Hepatocyte (in vitro differentiated cells): ENCODE measurements at regions not wholly inside any gene's neighbourhood (a gene's known extent, or its start where the extent isn't known, plus 50 kb on each side); places are given as distances from the start of the nearest gene placed in this dataset.

Experiments
- DNase-seq: peaks from one replicate; pipeline ENCODE4 v3.0.0-alpha.2; 2016; ENCODE audit warnings: low spot score
- H2AFZ ChIP-seq: fragments of 200-600 bp; sonication (generic); 2 replicates; pipeline ENCODE4 v1.6.0; 2016; ENCODE audit warnings: antibody characterized with exemption, mild to moderate bottlenecking
- H3K27ac ChIP-seq: fragments of 200-600 bp; sonication (generic); 2 replicates; pipeline ENCODE4 v1.5.1; 2016; ENCODE audit warnings: mild to moderate bottlenecking
- H3K27me3 ChIP-seq: fragments of 200-600 bp; sonication (generic); 2 replicates; pipeline ENCODE4 v1.6.1; 2016
- H3K36me3 ChIP-seq: fragments of 200-600 bp; sonication (generic); replicated peaks from 2 replicates; pipeline ENCODE4 v1.5.1; 2016; ENCODE audit warnings: low read depth; ENCODE audit not compliant: insufficient read depth
- H3K4me1 ChIP-seq: fragments of 200-600 bp; sonication (generic); 2 replicates; pipeline ENCODE4 v1.5.1; 2016; ENCODE audit warnings: mild to moderate bottlenecking, moderate library complexity; ENCODE audit not compliant: insufficient read depth
- H3K4me2 ChIP-seq: fragments of 200-600 bp; sonication (generic); 2 replicates; pipeline ENCODE4 v1.6.0; 2016
- H3K4me3 ChIP-seq: fragments of 200-600 bp; sonication (generic); 2 replicates; pipeline ENCODE4 v1.5.1; 2016; ENCODE audit warnings: mild to moderate bottlenecking
- H3K79me2 ChIP-seq: fragments of 200-600 bp; sonication (generic); 2 replicates; pipeline ENCODE4 v1.6.0; 2017; ENCODE audit warnings: mild to moderate bottlenecking
- H3K9me2 ChIP-seq: fragments of 200-600 bp; sonication (generic); replicated peaks from 2 replicates; pipeline ENCODE4 v1.6.0; 2017; ENCODE audit warnings: mild to moderate bottlenecking; ENCODE audit not compliant: insufficient read depth
- H3K9me3 ChIP-seq: fragments of 200-600 bp; sonication (generic); 2 replicates; pipeline ENCODE4 v1.5.1; 2016; ENCODE audit warnings: low read depth, mild to moderate bottlenecking
- H4K20me1 ChIP-seq: fragments of 200-600 bp; sonication (generic); 2 replicates; pipeline ENCODE4 v1.6.0; 2016; ENCODE audit warnings: mild to moderate bottlenecking; ENCODE audit not compliant: insufficient read depth, poor library complexity, severe bottlenecking
- CTCF ChIP-seq: fragments of 200-600 bp; sonication (generic); IDR thresholded peaks from 2 replicates; pipeline ENCODE4 v1.5.1; 2016; ENCODE audit warnings: antibody characterized with exemption, mild to moderate bottlenecking; ENCODE audit not compliant: poor library complexity
- EZH2 ChIP-seq: fragments of 200-600 bp; sonication (generic); IDR thresholded peaks from 2 replicates; pipeline ENCODE4 v1.6.1; 2016; ENCODE audit warnings: antibody characterized with exemption, mild to moderate bottlenecking, borderline replicate concordance
- EZH2phosphoT487 ChIP-seq: fragments of 200-600 bp; sonication (generic); IDR thresholded peaks from one replicate; pipeline ENCODE4 v1.6.1; 2018; ENCODE audit warnings: antibody characterized with exemption, mild to moderate bottlenecking, low read depth, moderate library complexity; ENCODE audit not compliant: unreplicated experiment, severe bottlenecking
- WGBS: methylation state at CpG from one replicate; pipeline ENCODE4 v1.1.6; 2016; ENCODE audit warnings: low lambda C conversion rate; ENCODE audit errors: missing lambda C conversion rate; 5-methylcytosine and 5-hydroxymethylcytosine counted together

DNA sequence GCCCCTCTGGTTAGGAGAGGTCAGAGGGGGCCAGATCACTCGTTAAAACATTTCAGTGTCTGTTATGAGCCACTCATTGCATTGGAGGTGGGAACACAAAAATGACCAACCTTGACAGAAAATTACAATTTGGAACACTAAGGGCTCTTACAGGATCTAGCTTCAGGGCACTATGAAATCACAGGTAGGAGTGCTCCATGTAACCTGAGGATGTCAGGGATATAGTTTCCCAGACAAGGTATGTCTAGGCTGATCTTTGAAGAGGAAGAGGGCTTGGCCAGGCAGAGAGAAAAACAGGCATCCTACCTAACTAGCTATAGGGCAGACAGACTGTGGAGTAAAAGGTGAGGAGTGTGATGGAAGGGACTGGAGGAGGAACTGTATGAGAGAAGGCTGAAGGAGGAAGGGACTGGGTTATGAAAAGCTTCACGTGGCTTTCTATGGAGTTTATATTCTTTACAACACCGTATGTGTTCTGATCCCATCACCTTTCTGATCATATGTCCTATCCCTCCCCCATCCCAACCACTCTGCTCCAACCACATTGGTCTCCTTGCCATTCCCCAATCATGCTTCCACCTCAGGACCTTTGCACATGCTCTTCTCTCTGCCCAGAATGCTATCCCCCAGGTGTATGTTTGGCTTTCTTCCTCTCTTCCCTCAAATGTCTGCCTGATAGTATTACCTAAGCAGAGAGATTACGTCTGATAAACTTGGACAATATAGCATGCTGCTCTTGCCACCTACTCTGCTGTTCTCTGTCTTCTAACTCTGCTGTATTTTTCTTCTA, 88.2 kb downstream of the CCR1 start:
- H2AFZ ChIP-seq, result no peak overlapping the region
- H3K4me3 ChIP-seq, result no peak overlapping the region
- no peak for DNase-seq
- H3K4me2 ChIP-seq, result no peak overlapping the region
- H4K20me1 ChIP-seq, result no peaks in the 10 kb centered on the region
- no peaks in the 10 kb centered on the region for H3K27me3 ChIP-seq
- no peaks in the 10 kb centered on the region for H3K9me3 ChIP-seq
- TF ChIP-seq EZH2phosphoT487, result no peak
- no peak for TF ChIP-seq EZH2
- no peak for TF ChIP-seq CTCF
- H3K36me3 ChIP-seq, result no peaks in the 10 kb centered on the region
- no peak overlapping the region for H3K27ac ChIP-seq
- no peaks in the 10 kb centered on the region for H3K79me2 ChIP-seq
- H3K4me1 ChIP-seq, result no peaks in the 10 kb centered on the region
- WGBS, result 73% methylated on average over 4 of the region's 4 CpGs
- no peaks in the 10 kb centered on the region for H3K9me2 ChIP-seq

- Histone ChIP-seq H3K27me3 (no peaks in the 10 kb centered on the region), H2AFZ (no peak overlapping the region), H3K79me2 (no peaks in the 10 kb centered on the region), H3K4me2 (no peak overlapping the region), H3K9me3 (no peaks in the 10 kb centered on the region), H3K4me1 (no peaks in the 10 kb centered on the region), H3K4me3 (no peak overlapping the region), H3K9me2 (no peaks in the 10 kb centered on the region), H4K20me1 (no peaks in the 10 kb centered on the region), H3K27ac (no peak overlapping the region), H3K36me3 (no peaks in the 10 kb centered on the region)
- no peak for TF ChIP-seq EZH2
- TF ChIP-seq EZH2phosphoT487, result no peak
- TF ChIP-seq CTCF, result no peak
- 77% methylated on average over 3 of the region's 3 CpGs for WGBS
- DNase-seq, result no peak
Measured at GRCh38 chr3:46119253-46119652, 88.9 kb downstream of the CCR1 start.

DNA sequence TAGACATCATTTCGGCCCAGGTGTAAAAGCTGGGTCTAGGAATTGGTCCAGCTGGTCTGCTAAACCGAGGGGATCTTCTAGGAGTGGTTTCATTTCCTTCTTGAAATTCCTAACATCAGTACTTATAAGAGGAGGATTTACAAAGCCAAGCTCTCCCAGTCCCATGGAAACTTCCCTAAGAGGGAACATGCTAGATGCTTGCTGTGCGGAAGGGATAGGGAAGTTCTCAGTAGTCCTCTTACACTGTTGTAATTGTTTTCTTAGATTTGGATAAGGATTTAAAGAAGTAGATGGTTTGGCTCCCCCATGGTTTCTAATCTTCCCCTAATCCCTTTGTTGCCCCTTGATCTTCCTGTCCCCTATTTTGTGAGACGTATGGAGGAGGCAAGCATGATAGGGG, 89.7 kb upstream of the XCR1 start:
- Histone ChIP-seq H3K4me3 (no peak overlapping the region), H3K27me3 (no peaks in the 10 kb centered on the region), H3K4me1 (no peaks in the 10 kb centered on the region), H3K36me3 (no peaks in the 10 kb centered on the region), H4K20me1 (no peaks in the 10 kb centered on the region), H3K4me2 (no peak overlapping the region), H3K9me3 (no peaks in the 10 kb centered on the region), H2AFZ (no peak overlapping the region), H3K27ac (no peak overlapping the region), H3K79me2 (no peaks in the 10 kb centered on the region), H3K9me2 (no peaks in the 10 kb centered on the region)
- WGBS, result 89% methylated on average over 4 of the region's 4 CpGs
- no peak for DNase-seq
- TF ChIP-seq EZH2phosphoT487 (no peak), CTCF (no peak), EZH2 (no peak)
